WTC11 (cell line): ENCODE measurements at regions not wholly inside any gene's neighbourhood (a gene's known extent, or its start where the extent isn't known, plus 50 kb on each side); places are given as distances from the start of the nearest gene placed in this dataset.

Source experiments
- ATAC-seq: fragments of 200-7000 bp; cut with Tn5 transposase; 2 replicates; pipeline ENCODE4 v1.10.0; 2021; ENCODE audit warnings: mild to moderate bottlenecking, moderate library complexity
- CTCF ChIA-PET: fragments of 300-600 bp; sonication (Branson Sonifier 250); formaldehyde crosslinking; loops from one replicate; lab custom pipeline; 2021; ENCODE audit warnings: antibody characterized with exemption; lab: Charles Lee
- POLR2A ChIA-PET: fragments of 350-600 bp; sonication (Branson Sonifier 250); formaldehyde crosslinking; loops from one replicate; lab custom pipeline; 2021; ENCODE audit warnings: antibody characterized with exemption; lab: Charles Lee
- DNase-seq: peaks from one replicate; pipeline ENCODE4 v3.0.0; 2021; ENCODE audit warnings: low spot score
- H3K27ac Mint-ChIP-seq: 2 replicates; pipeline ENCODE4 v1.8.0; 2021; ENCODE audit warnings: mixed read lengths
- H3K27me3 Mint-ChIP-seq: 2 replicates; pipeline ENCODE4 v1.8.0; 2021; ENCODE audit warnings: low read depth, mild to moderate bottlenecking, moderate library complexity, mixed read lengths
- H3K36me3 Mint-ChIP-seq: 2 replicates; pipeline ENCODE4 v1.8.0; 2021; ENCODE audit warnings: mixed read lengths
- H3K4me1 Mint-ChIP-seq: 2 replicates; pipeline ENCODE4 v1.8.0; 2022; ENCODE audit warnings: mixed read lengths
- H3K4me3 Mint-ChIP-seq: 2 replicates; pipeline ENCODE4 v1.8.0; 2021; ENCODE audit warnings: mild to moderate bottlenecking, moderate library complexity, mixed read lengths
- H3K9me3 Mint-ChIP-seq: 2 replicates; pipeline ENCODE4 v1.8.0; 2021; ENCODE audit warnings: mixed read lengths
- CDX4 ChIP-seq: fragments of 250-450 bp; sonication (Bioruptor Pico); IDR thresholded peaks from 2 replicates; pipeline ENCODE4 v1.9.0; 2021; ENCODE audit warnings: moderate library complexity, mild to moderate bottlenecking, inconsistent platforms, borderline replicate concordance
- EMX1 ChIP-seq: fragments of 250-450 bp; sonication (Bioruptor Pico); IDR thresholded peaks from 2 replicates; pipeline ENCODE4 v1.8.0; 2021; ENCODE audit warnings: mild to moderate bottlenecking
- ESRRA ChIP-seq: sonication (generic); formaldehyde crosslinking; IDR thresholded peaks from 2 replicates; pipeline ENCODE4 v1.8.1; 2022; ENCODE audit warnings: mild to moderate bottlenecking, missing genetic modification reagents, borderline replicate concordance
- FOXK1 ChIP-seq: sonication (generic); formaldehyde crosslinking; IDR thresholded peaks from 2 replicates; pipeline ENCODE4 v1.8.0; 2022; ENCODE audit warnings: mild to moderate bottlenecking, moderate library complexity, missing genetic modification reagents
- GTF2I ChIP-seq: fragments of 250-450 bp; sonication (Bioruptor Pico); conservative IDR thresholded peaks from 2 replicates; pipeline ENCODE4 v1.4.0; 2021; ENCODE audit warnings: mild to moderate bottlenecking
- HMGA2 ChIP-seq: fragments of 250-450 bp; sonication (Bioruptor Pico); IDR thresholded peaks from 2 replicates; pipeline ENCODE4 v1.4.0; 2021; ENCODE audit warnings: mild to moderate bottlenecking, moderate library complexity
- JUN ChIP-seq: sonication (generic); formaldehyde crosslinking; IDR thresholded peaks from 2 replicates; pipeline ENCODE4 v1.8.0; 2023; ENCODE audit warnings: mild to moderate bottlenecking, missing genetic modification reagents
- KAT7 ChIP-seq: sonication (generic); formaldehyde crosslinking; IDR thresholded peaks from 2 replicates; pipeline ENCODE4 v1.8.1; 2023; ENCODE audit warnings: missing genetic modification reagents, mild to moderate bottlenecking, borderline replicate concordance
- NFE2L1 ChIP-seq: sonication (generic); formaldehyde crosslinking; IDR thresholded peaks from 2 replicates; pipeline ENCODE4 v1.8.1; 2023; ENCODE audit warnings: missing genetic modification reagents
- NR2C2 ChIP-seq: sonication (generic); formaldehyde crosslinking; IDR thresholded peaks from 2 replicates; pipeline ENCODE4 v1.8.0; 2022; ENCODE audit warnings: mild to moderate bottlenecking, missing genetic modification reagents
- NR3C1 ChIP-seq: sonication (generic); formaldehyde crosslinking; conservative IDR thresholded peaks from 2 replicates; pipeline ENCODE4 v1.8.1; 2023; ENCODE audit warnings: low read depth, mild to moderate bottlenecking, missing genetic modification reagents
- OVOL2 ChIP-seq: fragments of 250-450 bp; sonication (Bioruptor Pico); IDR thresholded peaks from 2 replicates; pipeline ENCODE4 v1.9.0; 2021; ENCODE audit warnings: mild to moderate bottlenecking, borderline replicate concordance
- PREB ChIP-seq: sonication (generic); formaldehyde crosslinking; IDR thresholded peaks from 2 replicates; pipeline ENCODE4 v1.8.1; 2022; ENCODE audit warnings: mild to moderate bottlenecking, missing genetic modification reagents, moderate library complexity, borderline replicate concordance
- STAT6 ChIP-seq: sonication (generic); formaldehyde crosslinking; conservative IDR thresholded peaks from 2 replicates; pipeline ENCODE4 v1.8.1; 2023; ENCODE audit warnings: mild to moderate bottlenecking, low read depth, missing genetic modification reagents, moderate library complexity
- TP53 ChIP-seq: sonication (generic); formaldehyde crosslinking; IDR thresholded peaks from 2 replicates; pipeline ENCODE4 v1.8.1; 2023; ENCODE audit warnings: mild to moderate bottlenecking, missing genetic modification reagents
- USF1 ChIP-seq: sonication (generic); formaldehyde crosslinking; IDR thresholded peaks from 2 replicates; pipeline ENCODE4 v1.8.0; 2022; ENCODE audit warnings: mild to moderate bottlenecking, missing genetic modification reagents
- ZBTB21 ChIP-seq: sonication (generic); formaldehyde crosslinking; IDR thresholded peaks from 2 replicates; pipeline ENCODE4 v1.8.1; 2023; ENCODE audit warnings: mild to moderate bottlenecking, missing genetic modification reagents, borderline replicate concordance
- ZNF138 ChIP-seq: sonication (generic); formaldehyde crosslinking; conservative IDR thresholded peaks from 2 replicates; pipeline ENCODE4 v1.8.1; 2022; ENCODE audit warnings: mild to moderate bottlenecking, moderate library complexity, missing genetic modification reagents
- ZNF232 ChIP-seq: sonication (generic); formaldehyde crosslinking; IDR thresholded peaks from 2 replicates; pipeline ENCODE4 v1.8.0; 2022; ENCODE audit warnings: mild to moderate bottlenecking, missing genetic modification reagents
- ZNF263 ChIP-seq: sonication (generic); formaldehyde crosslinking; IDR thresholded peaks from 2 replicates; pipeline ENCODE4 v1.8.1; 2022; ENCODE audit warnings: low read depth, mild to moderate bottlenecking, moderate library complexity, missing genetic modification reagents
- ZNF416 ChIP-seq: fragments of 250-450 bp; sonication (Bioruptor Pico); IDR thresholded peaks from 2 replicates; pipeline ENCODE4 v1.9.0; 2021; ENCODE audit warnings: mild to moderate bottlenecking, inconsistent platforms
- ZNF423 ChIP-seq: fragments of 250-450 bp; sonication (Bioruptor Pico); IDR thresholded peaks from 2 replicates; pipeline ENCODE4 v2.1.2; 2022; ENCODE audit warnings: mild to moderate bottlenecking, moderate library complexity
- TF ChIP-seq, protein P1 (sequence below): sonication (generic); formaldehyde crosslinking; IDR thresholded peaks from 2 replicates; pipeline ENCODE4 v1.8.1; 2023; ENCODE audit warnings: mild to moderate bottlenecking, missing genetic modification reagents, moderate library complexity
- TF ChIP-seq, protein P2 (sequence below): sonication (generic); formaldehyde crosslinking; IDR thresholded peaks from 2 replicates; pipeline ENCODE4 v1.8.1; 2023; ENCODE audit warnings: mild to moderate bottlenecking, missing genetic modification reagents, moderate library complexity
- TF ChIP-seq, protein P3 (sequence below): sonication (generic); formaldehyde crosslinking; IDR thresholded peaks from 2 replicates; pipeline ENCODE4 v1.8.1; 2023; ENCODE audit warnings: mild to moderate bottlenecking, missing genetic modification reagents

GRCh38 chr5:18882154-18882553 is 1105.8 kb downstream of the CDH18 start:
- POLR2A ChIA-PET: no interaction called here
- ATAC-seq (no peak), DNase-seq (no peak)
- H3K4me1 Mint-ChIP-seq: no peaks in the 10 kb centered on the region
- H3K36me3 Mint-ChIP-seq: no peaks in the 10 kb centered on the region
- CTCF ChIA-PET: no interaction called here
- no peaks in the 10 kb centered on the region for H3K9me3 Mint-ChIP-seq
- no peak overlapping the region for H3K27ac Mint-ChIP-seq
- no peak overlapping the region for H3K4me3 Mint-ChIP-seq
- TF ChIP-seq JUN (CRISPR knock-in tag) (no peak), ZNF423 (no peak), FOXK1 (CRISPR knock-in tag) (no peak), STAT6 (CRISPR knock-in tag) (no peak), ZNF138 (no peak), ZNF416 (no peak), TP53 (no peak), USF1 (CRISPR knock-in tag) (no peak), KAT7 (CRISPR knock-in tag) (no peak), EMX1 (CRISPR knock-in tag) (no peak), CDX4 (CRISPR knock-in tag) (no peak), NR2C2 (CRISPR knock-in tag) (no peak), ZBTB21 (CRISPR knock-in tag) (no peak), ZNF263 (CRISPR knock-in tag) (no peak)
- no peaks in the 10 kb centered on the region for H3K27me3 Mint-ChIP-seq

DNA sequence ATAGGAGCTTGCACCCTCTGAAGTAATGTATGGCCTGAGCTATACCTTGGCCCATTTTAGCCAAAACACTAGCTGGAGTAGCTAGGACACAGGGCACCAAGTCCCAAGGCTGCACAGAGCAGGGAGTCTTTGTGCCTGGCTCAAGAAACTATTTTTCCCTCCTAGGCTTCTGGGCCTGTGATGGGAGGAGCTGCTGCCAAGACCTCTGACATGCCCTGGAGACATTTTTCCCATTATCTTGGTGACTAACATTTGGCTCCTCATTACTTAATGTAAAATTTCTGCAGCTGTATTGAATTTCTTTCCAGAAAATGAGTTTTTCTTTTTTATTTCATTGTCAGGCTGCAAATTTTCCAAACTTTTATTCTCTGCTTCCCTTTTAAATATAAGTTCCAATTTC is 1099.2 kb downstream of the CDH18 start:
- no peak for ATAC-seq
- POLR2A ChIA-PET: no interaction called here
- TF ChIP-seq HMGA2 (CRISPR knock-in tag) (no peak), ZNF232 (CRISPR knock-in tag) (no peak), OVOL2 (CRISPR knock-in tag) (no peak), NR3C1 (CRISPR knock-in tag) (no peak), PREB (CRISPR knock-in tag) (no peak), ESRRA (no peak), GTF2I (CRISPR knock-in tag) (no peak), NFE2L1 (CRISPR knock-in tag) (no peak)
- TF ChIP-seq, protein P1, sequence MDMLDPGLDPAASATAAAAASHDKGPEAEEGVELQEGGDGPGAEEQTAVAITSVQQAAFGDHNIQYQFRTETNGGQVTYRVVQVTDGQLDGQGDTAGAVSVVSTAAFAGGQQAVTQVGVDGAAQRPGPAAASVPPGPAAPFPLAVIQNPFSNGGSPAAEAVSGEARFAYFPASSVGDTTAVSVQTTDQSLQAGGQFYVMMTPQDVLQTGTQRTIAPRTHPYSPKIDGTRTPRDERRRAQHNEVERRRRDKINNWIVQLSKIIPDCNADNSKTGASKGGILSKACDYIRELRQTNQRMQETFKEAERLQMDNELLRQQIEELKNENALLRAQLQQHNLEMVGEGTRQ (CRISPR knock-in tag): no peak
- TF ChIP-seq, protein P2, sequence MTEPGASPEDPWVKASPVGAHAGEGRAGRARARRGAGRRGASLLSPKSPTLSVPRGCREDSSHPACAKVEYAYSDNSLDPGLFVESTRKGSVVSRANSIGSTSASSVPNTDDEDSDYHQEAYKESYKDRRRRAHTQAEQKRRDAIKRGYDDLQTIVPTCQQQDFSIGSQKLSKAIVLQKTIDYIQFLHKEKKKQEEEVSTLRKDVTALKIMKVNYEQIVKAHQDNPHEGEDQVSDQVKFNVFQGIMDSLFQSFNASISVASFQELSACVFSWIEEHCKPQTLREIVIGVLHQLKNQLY (CRISPR knock-in tag): no peak
- TF ChIP-seq, protein P3, sequence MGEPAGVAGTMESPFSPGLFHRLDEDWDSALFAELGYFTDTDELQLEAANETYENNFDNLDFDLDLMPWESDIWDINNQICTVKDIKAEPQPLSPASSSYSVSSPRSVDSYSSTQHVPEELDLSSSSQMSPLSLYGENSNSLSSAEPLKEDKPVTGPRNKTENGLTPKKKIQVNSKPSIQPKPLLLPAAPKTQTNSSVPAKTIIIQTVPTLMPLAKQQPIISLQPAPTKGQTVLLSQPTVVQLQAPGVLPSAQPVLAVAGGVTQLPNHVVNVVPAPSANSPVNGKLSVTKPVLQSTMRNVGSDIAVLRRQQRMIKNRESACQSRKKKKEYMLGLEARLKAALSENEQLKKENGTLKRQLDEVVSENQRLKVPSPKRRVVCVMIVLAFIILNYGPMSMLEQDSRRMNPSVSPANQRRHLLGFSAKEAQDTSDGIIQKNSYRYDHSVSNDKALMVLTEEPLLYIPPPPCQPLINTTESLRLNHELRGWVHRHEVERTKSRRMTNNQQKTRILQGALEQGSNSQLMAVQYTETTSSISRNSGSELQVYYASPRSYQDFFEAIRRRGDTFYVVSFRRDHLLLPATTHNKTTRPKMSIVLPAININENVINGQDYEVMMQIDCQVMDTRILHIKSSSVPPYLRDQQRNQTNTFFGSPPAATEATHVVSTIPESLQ: no peak

More for the DNA sequence above, 1099.2 kb downstream of the CDH18 start:
- DNase-seq: no peak
- H3K27me3 Mint-ChIP-seq: no peaks in the 10 kb centered on the region
- CTCF ChIA-PET: no interaction called here
- no peak overlapping the region for H3K4me3 Mint-ChIP-seq
- H3K4me1 Mint-ChIP-seq: no peaks in the 10 kb centered on the region
- peaks cover 31% of the 10 kb centered on the region for H3K9me3 Mint-ChIP-seq
- no peak overlapping the region for H3K27ac Mint-ChIP-seq
- H3K36me3 Mint-ChIP-seq: 0 out of 2 replicates have a peak, but pooled peaks cover 5% of the 10 kb centered on the region
